NCI-H146 treated with DMSO at 0.1 percent for 48 hours (cell line): ENCODE measurements at regions not wholly inside any gene's neighbourhood (a gene's known extent, or its start where the extent isn't known, plus 50 kb on each side); places are given as distances from the start of the nearest gene placed in this dataset.
A peak's percentile ranks its signal among the peaks of the same experiment; 100 is the strongest.
"Not testable (repeated sequence)": the region's sequence is repeated elsewhere in the genome, so short reads cannot be mapped to it uniquely, and the experiment has no call there.

Experiments
- DNase-seq: peaks from one replicate; lab custom pipeline; 2025; ENCODE audit not compliant: unreplicated experiment; lab: John Stamatoyannopoulos, UW

GRCh38 chr3:107909583-107909982 lies 181.2 kb downstream of the CD47 start:
- not testable (repeated sequence) for DNase-seq

GRCh38 chr3:107907996-107908395 lies 182.8 kb downstream of the CD47 start:
- no peak for DNase-seq

GRCh38 chr3:107904536-107905066 lies 186.2 kb downstream of the CD47 start:
- no peak for DNase-seq

- DNase-seq = no peak
Measured at GRCh38 chr3:107899990-107900651, 190.7 kb downstream of the CD47 start.

GRCh38 chr3:107897471-107898061 lies 193.3 kb downstream of the CD47 start:
- peak; percentile 69 for DNase-seq

- no peak for DNase-seq
Measured at GRCh38 chr3:107894998-107895397, 195.8 kb downstream of the CD47 start.

- peak; percentile 99 for DNase-seq
Measured at GRCh38 chr3:107892955-107893624, 197.7 kb downstream of the CD47 start.

GRCh38 chr3:107884719-107885460 lies 205.9 kb downstream of the CD47 start:
- no peak for DNase-seq

- DNase-seq = no peak
Measured at GRCh38 chr3:107884028-107884427, 206.8 kb downstream of the CD47 start.

GRCh38 chr3:107882881-107883280 lies 207.9 kb downstream of the CD47 start:
- no peak for DNase-seq

GRCh38 chr3:107882261-107882660 lies 208.6 kb downstream of the CD47 start:
- no peak for DNase-seq

GRCh38 chr3:107881509-107881908 lies 209.3 kb downstream of the CD47 start:
- no peak for DNase-seq

GRCh38 chr3:107880702-107881101 lies 210.1 kb downstream of the CD47 start:
- DNase-seq = no peak

GRCh38 chr3:107877936-107878335 lies 212.9 kb downstream of the CD47 start:
- DNase-seq = no peak

- DNase-seq = peak; percentile 97
Measured at GRCh38 chr3:107870943-107871638, 219.7 kb downstream of the CD47 start.

GRCh38 chr3:107870096-107870495 lies 220.7 kb downstream of the CD47 start:
- peak; percentile 43 for DNase-seq

GRCh38 chr3:107868449-107868848 lies 222.4 kb downstream of the CD47 start:
- DNase-seq = no peak

- no peak for DNase-seq
Measured at GRCh38 chr3:107861904-107862303, 228.9 kb downstream of the CD47 start.

- DNase-seq = no peak
Measured at GRCh38 chr3:107861422-107861821, 229.4 kb downstream of the CD47 start.
